Panc1 (cell line): ENCODE measurements at regions not wholly inside any gene's neighbourhood (a gene's known extent, or its start where the extent isn't known, plus 50 kb on each side); places are given as distances from the start of the nearest gene placed in this dataset.

Experiments
- ATAC-seq: fragments of 200-7000 bp; cut with Tn5 transposase; 2 replicates; pipeline ENCODE4 v1.9.1; 2020; ENCODE audit warnings: mild to moderate bottlenecking, moderate library complexity
- BruUV-seq: library from RNA; stranded (reverse); fragments of 400-500 nt; replicated peaks from 2 replicates; lab custom pipeline; 2021; lab: Mats Ljungman, UMichigan
- CTCF ChIA-PET: fragments of 300-600 bp; sonication (Branson Sonifier 250); formaldehyde crosslinking; loops from one replicate; lab custom pipeline; 2022; ENCODE audit warnings: antibody characterized with exemption; lab: Charles Lee
- POLR2A ChIA-PET: fragments of 300-600 bp; sonication (Branson Sonifier 250); formaldehyde crosslinking; loops from one replicate; lab custom pipeline; 2022; ENCODE audit warnings: antibody characterized with exemption; lab: Charles Lee
- DNase-seq: peaks from one replicate; pipeline ENCODE4 v3.0.0-alpha.2; 2010; ENCODE audit warnings: low read depth, low spot score
- H3K27ac ChIP-seq: 2 replicates; pipeline ENCODE4 v1.5.1; 2011; ENCODE audit warnings: mild to moderate bottlenecking, low read length, inconsistent platforms
- H3K27me3 ChIP-seq: fragments of 200-500 bp; sonication (Bioruptor generic); 2 replicates; pipeline ENCODE4 v1.6.0; 2014; ENCODE audit warnings: low read length, inconsistent platforms; ENCODE audit not compliant: control insufficient read depth, insufficient read depth
- H3K36me3 ChIP-seq: fragments of 200-500 bp; sonication (Bioruptor generic); 2 replicates; pipeline ENCODE4 v1.5.1; 2014; ENCODE audit warnings: inconsistent platforms, mild to moderate bottlenecking, low read length, moderate library complexity; ENCODE audit not compliant: control insufficient read depth, insufficient read depth
- H3K4me1 ChIP-seq: 2 replicates; pipeline ENCODE4 v1.5.1; 2011; ENCODE audit warnings: inconsistent platforms, mild to moderate bottlenecking, low read length, moderate library complexity; ENCODE audit not compliant: control insufficient read depth, insufficient read depth
- H3K4me3 ChIP-seq, 2 experiments: 2 replicates each; pipeline ENCODE4 v1.5.1; 2011 to 2012; ENCODE audit warnings: low read depth in 2 of 2, low read length in 2 of 2, mild to moderate bottlenecking in 2 of 2, inconsistent platforms in 1 of 2, moderate library complexity in 1 of 2
- H3K9me3 ChIP-seq: fragments of 200-500 bp; sonication (Bioruptor generic); 2 replicates; pipeline ENCODE4 v1.5.1; 2014; ENCODE audit warnings: low read depth, mild to moderate bottlenecking, inconsistent platforms, low read length, moderate library complexity; ENCODE audit not compliant: control insufficient read depth, insufficient read depth
- CTCF ChIP-seq: fragments of 450-650 bp; IDR thresholded peaks from 2 replicates; pipeline ENCODE4 v1.5.1; 2017; ENCODE audit warnings: mild to moderate bottlenecking
- POLR2AphosphoS5 ChIP-seq: IDR thresholded peaks from 2 replicates; pipeline ENCODE4 v1.6.1; 2012; ENCODE audit warnings: mild to moderate bottlenecking, low read depth, low read length, moderate library complexity
- REST ChIP-seq, 2 experiments: IDR thresholded peaks; 2 replicates each; pipeline ENCODE4 v1.6.1; 2011 to 2012; ENCODE audit warnings: low read depth in 2 of 2, control low read depth in 1 of 2, low read length in 1 of 2, mild to moderate bottlenecking in 1 of 2, moderate library complexity in 1 of 2; ENCODE audit not compliant: insufficient read depth in 1 of 2
- SIN3A ChIP-seq: IDR thresholded peaks from 2 replicates; pipeline ENCODE4 v1.6.1; 2012; ENCODE audit warnings: low read depth, mild to moderate bottlenecking, low read length, moderate library complexity, borderline replicate concordance; ENCODE audit not compliant: insufficient read depth
- TCF7L2 ChIP-seq: IDR thresholded peaks from 2 replicates; pipeline ENCODE4 v1.6.1; 2011; ENCODE audit warnings: mild to moderate bottlenecking, low read depth, low read length, inconsistent platforms
- in situ Hi-C: cut with HindIII; loops from 2 replicates; pipeline ENCODE4 v1.10.0; 2016; ENCODE audit warnings: low sequenced_read_pairs, low pct_unique_long_range_greater_than_20kb
- intact Hi-C: fragments of 100-400 bp; cut with micrococcal nuclease; formaldehyde crosslinking; loops from one replicate; pipeline ENCODE4 v1.10.0; 2022; ENCODE audit not compliant: unreplicated experiment

GRCh38 chr4:180086480-180087190, 2156.6 kb upstream of the TENM3 start:
- no peak overlapping the region for H3K4me3 ChIP-seq
- intact Hi-C loops: no loop called here
- no peaks in the 10 kb centered on the region for H3K4me1 ChIP-seq
- H3K36me3 ChIP-seq: no peaks in the 10 kb centered on the region
- ATAC-seq (no peak), DNase-seq (no peak)
- no peaks in the 10 kb centered on the region for H3K27me3 ChIP-seq
- H3K9me3 ChIP-seq: no peaks in the 10 kb centered on the region
- CTCF ChIA-PET: no interaction called here
- BruUV-seq: no TSS peak
- H3K27ac ChIP-seq: no peak overlapping the region
- in situ Hi-C loops: no loop called here
- POLR2A ChIA-PET: no interaction called here
- TF ChIP-seq POLR2AphosphoS5: no peak
- no peak for TF ChIP-seq REST (IDR thresholded peaks at IDR 0.05; ENCODE audit: insufficient read depth in 1 of 2, low read depth in 2 of 2, low read length in 1 of 2)
- TF ChIP-seq CTCF: no peak
- no peak for TF ChIP-seq SIN3A
- TF ChIP-seq TCF7L2: no peak

DNA sequence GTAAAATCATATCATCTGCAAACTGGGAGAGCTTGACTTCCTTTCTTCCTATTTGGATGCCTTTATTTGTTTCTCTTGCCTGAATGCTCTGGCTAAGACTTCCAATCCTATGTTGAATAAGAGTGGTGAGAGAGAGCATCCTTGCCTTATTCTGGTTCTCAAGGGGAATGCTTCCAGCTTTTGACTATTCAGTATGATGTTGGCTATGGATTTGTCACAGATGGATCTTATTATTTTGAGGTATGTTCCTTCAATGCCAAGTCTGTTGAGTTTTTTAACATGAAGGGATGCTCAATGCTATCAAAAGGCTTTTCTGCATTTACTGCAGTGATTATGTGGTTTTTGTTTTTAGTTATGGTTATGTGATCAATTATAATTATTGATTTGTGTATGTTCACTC, 2144.6 kb upstream of the TENM3 start:
- intact Hi-C loops: no loop called here
- no peak for ATAC-seq
- H3K4me1 ChIP-seq: no peaks in the 10 kb centered on the region
- TF ChIP-seq REST (IDR thresholded peaks at IDR 0.05; ENCODE audit: insufficient read depth in 1 of 2, low read depth in 2 of 2, low read length in 1 of 2): no peak
- no peak for TF ChIP-seq POLR2AphosphoS5
- TF ChIP-seq CTCF: no peak
- no peak for TF ChIP-seq SIN3A
- no peak for TF ChIP-seq TCF7L2
- no peak overlapping the region for H3K4me3 ChIP-seq
- no peaks in the 10 kb centered on the region for H3K36me3 ChIP-seq
- in situ Hi-C loops: no loop called here
- H3K27ac ChIP-seq: no peak overlapping the region
- H3K27me3 ChIP-seq: no peaks in the 10 kb centered on the region
- ChIA-PET POLR2A (no interaction called here), CTCF (no interaction called here)
- no peaks in the 10 kb centered on the region for H3K9me3 ChIP-seq
- no peak for DNase-seq
- BruUV-seq: no TSS peak
